Glutamatergic neuron (in vitro differentiated cells): ENCODE measurements at regions not wholly inside any gene's neighbourhood (a gene's known extent, or its start where the extent isn't known, plus 50 kb on each side); places are given as distances from the start of the nearest gene placed in this dataset.

ENCODE experiments used
- DNase-seq: peaks from one replicate; pipeline ENCODE4 v3.0.0; 2022
- H3K27ac Mint-ChIP-seq: one replicate; pipeline ENCODE4 v1.8.0; 2020; ENCODE audit warnings: mild to moderate bottlenecking, mixed read lengths, inconsistent platforms; ENCODE audit not compliant: unreplicated experiment
- H3K27me3 Mint-ChIP-seq: one replicate; pipeline ENCODE4 v1.8.0; 2020; ENCODE audit warnings: mild to moderate bottlenecking, moderate library complexity, mixed read lengths, inconsistent platforms; ENCODE audit not compliant: unreplicated experiment
- H3K36me3 Mint-ChIP-seq: one replicate; pipeline ENCODE4 v1.8.0; 2020; ENCODE audit warnings: mild to moderate bottlenecking, mixed read lengths, inconsistent platforms; ENCODE audit not compliant: unreplicated experiment
- H3K4me1 Mint-ChIP-seq: one replicate; pipeline ENCODE4 v1.8.0; 2020; ENCODE audit warnings: mild to moderate bottlenecking, low read depth, mixed read lengths, inconsistent platforms; ENCODE audit not compliant: unreplicated experiment
- H3K4me3 Mint-ChIP-seq: one replicate; pipeline ENCODE4 v1.8.0; 2020; ENCODE audit warnings: mild to moderate bottlenecking, mixed read lengths, inconsistent platforms; ENCODE audit not compliant: unreplicated experiment
- H3K9me3 Mint-ChIP-seq: one replicate; pipeline ENCODE4 v1.8.0; 2020; ENCODE audit warnings: mild to moderate bottlenecking, moderate library complexity, mixed read lengths, inconsistent platforms; ENCODE audit not compliant: unreplicated experiment
- CTCF ChIP-seq: fragments of 200-600 bp; sonication (generic); IDR thresholded peaks from one replicate; pipeline ENCODE4 v1.5.0; 2021; ENCODE audit not compliant: partially characterized antibody, unreplicated experiment

GRCh38 chr2:18396329-18397010 lies 164.0 kb downstream of the RDH14 start:
- H3K36me3 Mint-ChIP-seq: no peaks in the 10 kb centered on the region
- no peak for TF ChIP-seq CTCF
- no peaks in the 10 kb centered on the region for H3K27me3 Mint-ChIP-seq
- H3K4me3 Mint-ChIP-seq: no peak overlapping the region
- DNase-seq: no peak
- peaks cover 2% of the 10 kb centered on the region for H3K9me3 Mint-ChIP-seq
- H3K27ac Mint-ChIP-seq: no peak overlapping the region
- H3K4me1 Mint-ChIP-seq: no peaks in the 10 kb centered on the region

DNA sequence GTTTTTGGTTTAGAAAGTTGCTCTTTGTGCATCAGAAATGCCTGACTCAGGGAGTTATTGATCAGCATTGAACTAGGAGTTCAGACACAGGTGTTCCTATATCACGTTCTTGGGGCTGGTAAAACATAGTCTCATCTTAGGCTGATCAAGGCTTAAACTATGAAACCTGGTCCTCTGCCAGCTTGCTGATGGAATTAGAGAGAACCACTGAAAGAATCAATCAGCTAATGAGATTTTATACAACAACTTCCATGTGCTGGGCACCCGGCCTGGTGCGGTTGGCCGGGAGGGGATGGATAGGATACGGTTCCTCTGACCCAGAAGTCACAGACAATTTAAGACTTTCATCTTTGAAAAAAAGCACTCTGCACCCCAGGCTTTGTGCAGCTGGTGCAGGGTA lies 164.9 kb downstream of the RDH14 start:
- no peak overlapping the region for H3K4me3 Mint-ChIP-seq
- no peak for TF ChIP-seq CTCF

GRCh38 chr2:18387441-18388206 lies 172.8 kb downstream of the RDH14 start:
- no peaks in the 10 kb centered on the region for H3K36me3 Mint-ChIP-seq
- no peaks in the 10 kb centered on the region for H3K4me1 Mint-ChIP-seq
- H3K27ac Mint-ChIP-seq: no peak overlapping the region
- no peaks in the 10 kb centered on the region for H3K27me3 Mint-ChIP-seq
- H3K9me3 Mint-ChIP-seq: no peaks in the 10 kb centered on the region
- H3K4me3 Mint-ChIP-seq: no peak overlapping the region
- TF ChIP-seq CTCF: peak; percentile 97
- peak; percentile 87 for DNase-seq

More for the DNA sequence above, 164.9 kb downstream of the RDH14 start:
- Mint-ChIP-seq H3K4me1 (no peaks in the 10 kb centered on the region), H3K27ac (no peak overlapping the region), H3K36me3 (no peaks in the 10 kb centered on the region), H3K9me3 (peaks cover 2% of the 10 kb centered on the region), H3K27me3 (no peaks in the 10 kb centered on the region)
- DNase-seq: no peak

GRCh38 chr2:18384242-18384641 lies 176.2 kb downstream of the RDH14 start:
- Mint-ChIP-seq H3K4me3 (no peak overlapping the region), H3K36me3 (no peaks in the 10 kb centered on the region), H3K27ac (no peak overlapping the region), H3K9me3 (no peaks in the 10 kb centered on the region), H3K4me1 (no peaks in the 10 kb centered on the region), H3K27me3 (no peaks in the 10 kb centered on the region)
- no peak for DNase-seq
- no peak for TF ChIP-seq CTCF

DNA sequence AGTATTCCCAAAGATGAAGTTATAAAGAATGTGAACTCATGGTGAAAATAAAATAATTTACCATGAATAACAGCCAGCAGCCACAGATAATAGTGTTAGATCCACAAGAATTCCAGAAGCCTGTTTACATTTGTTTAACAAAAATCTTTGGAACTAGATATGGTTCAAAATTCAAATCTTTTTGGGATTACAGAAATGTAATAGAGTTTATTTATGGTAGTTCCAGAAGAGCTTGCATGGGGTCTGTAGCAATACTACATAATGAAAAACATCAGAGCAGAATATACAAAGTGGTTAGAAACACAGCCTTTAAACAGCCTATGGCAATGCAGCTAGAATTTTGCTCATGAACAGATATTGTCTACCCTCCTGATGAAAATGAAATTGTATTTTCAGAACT lies 179.1 kb downstream of the RDH14 start:
- Mint-ChIP-seq H3K36me3 (no peaks in the 10 kb centered on the region), H3K9me3 (no peaks in the 10 kb centered on the region), H3K27ac (no peak overlapping the region), H3K4me1 (no peaks in the 10 kb centered on the region), H3K27me3 (no peaks in the 10 kb centered on the region), H3K4me3 (no peak overlapping the region)
- TF ChIP-seq CTCF: no peak
- no peak for DNase-seq
